PC-3 (cell line): ENCODE measurements at regions not wholly inside any gene's neighbourhood (a gene's known extent, or its start where the extent isn't known, plus 50 kb on each side); places are given as distances from the start of the nearest gene placed in this dataset.

Experiments used
- EZH2 ChIP-seq: fragments of 300-600 bp; sonication (generic); IDR thresholded peaks from one replicate; pipeline ENCODE4 v1.6.1; 2017; ENCODE audit warnings: antibody characterized with exemption, mild to moderate bottlenecking, low read length; ENCODE audit not compliant: unreplicated experiment
- EZH2phosphoT487 ChIP-seq: fragments of 300-600 bp; sonication (generic); IDR thresholded peaks from 2 replicates; pipeline ENCODE4 v1.6.1; 2018; ENCODE audit warnings: mild to moderate bottlenecking, antibody characterized with exemption, low read length, borderline replicate concordance

DNA sequence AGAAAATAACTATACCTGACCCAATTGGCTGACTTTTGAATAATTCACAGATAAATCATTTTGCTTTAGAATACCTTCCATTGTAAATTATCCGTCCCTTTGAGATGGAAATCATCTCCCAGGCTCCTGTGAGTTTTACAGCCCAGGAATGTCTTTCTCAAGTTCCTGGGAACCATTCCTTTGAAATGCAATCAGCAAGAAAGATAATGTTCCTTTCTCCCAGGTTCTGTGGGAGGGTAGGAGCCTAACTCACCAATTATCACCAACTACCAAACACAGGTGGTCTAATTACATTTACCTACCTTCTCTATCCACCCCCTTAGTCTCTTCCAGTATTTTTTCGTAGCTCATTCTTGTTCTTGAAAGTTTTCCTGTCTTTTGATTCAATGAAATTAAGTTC is 1016.0 kb downstream of the SOCS6 start:
- TF ChIP-seq EZH2 (no peak), EZH2phosphoT487 (no peak)
